HTR-8/SVneo (cell line): ENCODE measurements at regions not wholly inside any gene's neighbourhood (a gene's known extent, or its start where the extent isn't known, plus 50 kb on each side); places are given as distances from the start of the nearest gene placed in this dataset.

Experiments
- DNase-seq: peaks from one replicate; pipeline ENCODE4 v3.0.0; 2011; ENCODE audit warnings: low spot score, mixed read lengths; ENCODE audit not compliant: insufficient read length
- FAIRE-seq: peaks from 2 replicates; lab custom pipeline; 2011; peaks lifted over from hg19 to GRCh38; lab: Jason Lieb, UNC

DNA sequence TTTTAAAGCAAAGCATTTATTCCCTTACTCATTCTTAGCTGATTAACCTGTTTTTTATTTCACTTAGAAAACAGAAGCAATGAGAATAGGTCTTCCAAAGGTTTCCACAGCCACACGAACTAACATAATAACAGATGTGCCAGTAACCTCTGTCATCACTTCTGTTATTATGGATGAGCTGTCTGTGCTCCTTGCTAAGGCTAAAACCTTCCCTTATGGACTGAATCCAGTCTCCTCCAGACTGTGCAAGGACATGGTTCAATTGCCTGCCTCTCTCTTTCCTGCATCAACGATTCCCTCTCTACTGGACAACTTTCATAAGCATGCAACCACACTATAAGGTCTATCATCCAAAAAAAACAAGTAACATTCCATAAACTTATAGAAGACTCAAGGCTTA lies 1446.2 kb downstream of the MAT2B start:
- FAIRE-seq (no peak), DNase-seq (no peak)

DNA sequence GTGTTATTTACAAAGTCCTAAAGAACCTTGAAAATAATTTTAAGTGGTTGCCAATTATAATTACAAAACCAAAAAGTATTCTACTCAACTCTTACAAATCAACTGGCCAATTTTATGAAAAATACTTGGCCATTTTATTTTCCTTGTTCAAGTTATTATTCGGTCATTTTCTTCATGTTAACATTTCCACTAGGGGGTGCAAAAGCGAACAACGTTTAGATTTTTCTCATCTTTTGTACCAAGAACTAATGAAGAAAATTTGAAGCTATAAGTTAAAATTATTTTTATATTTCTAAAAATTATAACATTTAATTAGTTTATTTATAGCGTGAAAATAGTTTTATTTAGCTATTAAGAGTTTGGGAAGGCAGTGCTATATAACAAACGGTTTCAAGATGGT lies 1453.3 kb downstream of the MAT2B start:
- DNase-seq: no peak
- FAIRE-seq: no peak

DNA sequence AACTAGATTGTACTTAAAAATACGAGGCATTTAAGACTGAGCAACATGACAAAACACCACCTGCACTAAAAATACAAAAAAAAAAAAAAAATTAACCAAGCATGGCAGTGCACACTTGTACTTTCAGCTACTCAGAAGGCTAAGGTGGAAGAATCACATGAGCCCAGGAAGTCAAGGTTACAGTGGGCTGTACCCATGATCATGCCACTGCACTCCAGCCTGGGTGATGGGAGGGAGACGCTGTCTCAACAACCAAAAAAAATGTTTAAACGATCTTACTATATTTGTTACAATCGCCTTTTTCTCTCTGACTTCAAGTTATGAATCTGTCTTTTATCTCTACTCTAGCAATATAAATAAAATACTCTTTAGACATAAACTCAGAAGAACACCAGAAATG lies 1454.3 kb downstream of the MAT2B start:
- FAIRE-seq: no peak
- no peak for DNase-seq

- DNase-seq: no peak
- no peak for FAIRE-seq
Observed at GRCh38 chr5:164962329-164962961, 1457.0 kb downstream of the MAT2B start.

DNA sequence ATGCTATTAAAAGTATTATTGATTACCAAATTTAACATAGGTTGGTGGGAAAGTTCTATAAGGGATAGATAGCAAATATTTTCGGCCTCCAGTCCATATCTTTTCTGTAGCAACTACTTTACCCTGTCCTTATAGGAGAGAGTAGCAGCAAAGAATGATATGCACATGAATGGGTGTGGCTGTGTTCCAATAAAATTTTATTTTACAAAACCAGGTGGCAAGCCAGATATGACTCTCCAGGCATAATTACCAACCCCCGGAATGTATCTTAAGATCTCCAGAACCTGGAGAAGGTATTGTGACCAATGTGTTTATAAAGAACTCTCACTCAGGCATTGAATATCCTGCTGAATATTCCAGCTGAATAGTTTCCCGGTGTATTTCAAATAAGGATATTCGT lies 1461.2 kb downstream of the MAT2B start:
- FAIRE-seq (no peak), DNase-seq (no peak)

GRCh38 chr5:164967354-164967753 lies 1461.9 kb downstream of the MAT2B start:
- FAIRE-seq (no peak), DNase-seq (no peak)

- no peak for FAIRE-seq
Observed at GRCh38 chr5:164972973-164973372, 1467.6 kb downstream of the MAT2B start.

GRCh38 chr5:164975986-164976385 lies 1470.6 kb downstream of the MAT2B start:
- FAIRE-seq (no peak), DNase-seq (no peak)

More at GRCh38 chr5:164972973-164973372, 1467.6 kb downstream of the MAT2B start:
- DNase-seq: no peak

- FAIRE-seq: no peak
- DNase-seq: no peak
Observed at GRCh38 chr5:164980480-164980879, 1475.1 kb downstream of the MAT2B start.

DNA sequence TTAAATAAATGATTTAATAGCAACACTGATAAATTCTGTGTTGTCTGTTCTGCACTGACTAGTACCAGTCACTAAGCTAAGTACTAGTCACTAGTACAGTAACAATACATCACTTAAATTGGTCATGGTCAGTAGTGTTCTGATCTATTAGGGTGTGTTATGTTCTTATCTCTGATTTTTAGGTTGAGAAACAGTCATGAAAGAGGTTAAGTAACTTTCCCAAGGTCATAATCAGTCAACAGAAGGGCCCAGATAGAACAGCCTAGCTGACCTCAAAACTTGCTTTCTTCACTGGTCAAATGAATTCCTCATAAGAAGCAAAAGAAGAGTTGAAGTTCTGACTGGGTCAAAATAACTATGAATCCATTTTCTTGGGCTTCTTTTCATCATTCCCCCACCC lies 1492.7 kb downstream of the MAT2B start:
- DNase-seq (no peak), FAIRE-seq (no peak)

DNA sequence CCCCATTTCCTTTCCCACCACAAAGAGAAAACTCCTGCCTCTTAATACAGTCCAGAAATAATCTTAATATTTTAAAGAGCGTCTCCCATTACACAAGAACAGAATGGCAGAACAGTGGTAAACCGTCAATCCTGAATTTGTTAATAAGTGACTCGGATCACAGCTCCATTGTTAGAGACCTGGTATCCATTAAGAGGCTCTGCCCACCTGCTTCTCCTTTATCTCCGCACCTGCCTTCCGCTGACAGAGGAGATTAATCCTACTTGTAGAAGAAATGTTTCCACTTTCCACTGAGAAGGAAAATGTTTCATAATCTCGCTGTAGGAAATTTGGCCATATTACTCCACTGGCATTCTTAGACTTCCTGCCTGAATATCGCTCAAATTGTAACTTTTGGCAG lies 1493.2 kb downstream of the MAT2B start:
- FAIRE-seq: no peak
- DNase-seq: no peak

GRCh38 chr5:165000479-165001190 lies 1495.2 kb downstream of the MAT2B start:
- FAIRE-seq (no peak), DNase-seq (no peak)

- DNase-seq: no peak
- no peak for FAIRE-seq
Observed at GRCh38 chr5:165003283-165003682, 1497.9 kb downstream of the MAT2B start.

- DNase-seq (no peak), FAIRE-seq (no peak)
Observed at GRCh38 chr5:165004175-165004574, 1498.8 kb downstream of the MAT2B start.

GRCh38 chr5:165014439-165014838 lies 1509.0 kb downstream of the MAT2B start:
- FAIRE-seq: no peak

GRCh38 chr5:165015126-165015525 lies 1509.7 kb downstream of the MAT2B start:
- DNase-seq: no peak
- no peak for FAIRE-seq

More at GRCh38 chr5:165014439-165014838, 1509.0 kb downstream of the MAT2B start:
- no peak for DNase-seq

DNA sequence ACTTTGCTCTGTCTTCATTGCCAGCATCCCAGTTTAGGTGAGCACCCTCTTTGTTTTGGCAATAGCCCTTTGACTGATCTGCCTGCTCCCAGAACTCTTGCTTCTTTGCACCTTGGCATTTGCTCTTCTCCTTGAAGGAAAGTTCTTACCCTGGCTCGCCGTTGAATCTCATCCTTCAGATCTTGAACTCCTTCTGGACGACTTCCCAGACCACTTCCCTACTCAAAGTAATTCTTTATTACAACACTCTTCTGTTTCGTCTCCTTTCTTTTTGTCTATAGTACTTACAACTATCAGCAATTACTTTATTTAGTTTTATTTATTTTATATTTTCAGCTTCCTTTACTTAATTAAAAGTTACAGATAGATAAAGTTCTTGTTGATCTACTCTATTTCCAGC lies 1510.1 kb downstream of the MAT2B start:
- DNase-seq (no peak), FAIRE-seq (no peak)

DNA sequence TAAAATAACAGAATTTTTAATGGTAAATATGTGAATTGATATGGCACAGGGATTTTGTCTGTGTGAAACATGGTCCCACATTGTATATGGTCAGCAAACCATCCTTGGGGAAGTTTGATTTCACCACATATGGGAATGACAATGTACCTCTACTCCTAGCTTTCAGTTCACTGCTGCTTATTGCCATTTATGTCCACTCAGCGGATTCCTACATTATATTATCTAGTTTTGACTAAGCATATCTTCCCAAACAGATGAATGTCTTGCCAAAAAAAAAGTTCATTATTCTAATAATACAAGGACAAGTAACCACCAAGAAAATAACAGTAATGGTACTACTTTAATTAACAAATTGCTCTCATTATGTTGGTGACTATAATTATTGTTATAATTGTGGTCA lies 1521.6 kb downstream of the MAT2B start:
- no peak for FAIRE-seq
- DNase-seq: no peak

- FAIRE-seq (no peak), DNase-seq (no peak)
Observed at GRCh38 chr5:165028356-165028755, 1522.9 kb downstream of the MAT2B start.

DNA sequence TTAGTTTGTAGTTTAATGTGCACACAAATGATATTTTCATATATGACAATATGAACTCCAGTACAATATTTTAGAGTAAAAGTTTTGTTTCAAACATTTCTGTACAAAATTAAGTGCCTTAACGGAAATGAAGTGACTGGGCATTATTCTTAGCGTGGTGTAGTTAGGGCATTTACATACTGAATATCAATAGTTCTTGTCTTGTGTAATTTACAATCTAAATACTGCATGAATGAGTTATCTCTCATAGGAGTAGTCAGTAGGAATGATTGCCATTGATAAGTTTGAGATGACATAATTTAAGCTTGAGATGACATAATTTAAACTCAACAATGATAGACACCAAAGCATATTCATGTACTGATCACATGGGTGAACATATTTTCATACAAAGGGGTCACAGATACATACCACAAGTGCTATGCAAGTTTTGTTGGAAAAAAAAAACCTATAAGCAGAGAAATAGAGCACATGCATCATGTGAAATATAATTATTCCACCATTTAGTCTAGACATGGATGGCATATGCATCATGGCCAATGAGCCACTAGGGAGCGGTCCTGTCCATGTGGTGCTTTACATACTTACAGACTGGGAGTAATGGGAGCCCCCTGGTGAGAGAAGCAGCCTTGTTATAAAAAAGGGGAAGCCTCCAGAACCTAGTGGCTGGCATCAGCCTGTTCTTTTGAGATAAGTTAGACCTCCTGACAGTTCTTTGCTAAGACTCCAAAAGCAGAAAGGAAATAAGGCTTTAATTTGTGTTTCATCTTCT lies 1523.9 kb downstream of the MAT2B start:
- peak; percentile 27 for DNase-seq
- FAIRE-seq: no peak

DNA sequence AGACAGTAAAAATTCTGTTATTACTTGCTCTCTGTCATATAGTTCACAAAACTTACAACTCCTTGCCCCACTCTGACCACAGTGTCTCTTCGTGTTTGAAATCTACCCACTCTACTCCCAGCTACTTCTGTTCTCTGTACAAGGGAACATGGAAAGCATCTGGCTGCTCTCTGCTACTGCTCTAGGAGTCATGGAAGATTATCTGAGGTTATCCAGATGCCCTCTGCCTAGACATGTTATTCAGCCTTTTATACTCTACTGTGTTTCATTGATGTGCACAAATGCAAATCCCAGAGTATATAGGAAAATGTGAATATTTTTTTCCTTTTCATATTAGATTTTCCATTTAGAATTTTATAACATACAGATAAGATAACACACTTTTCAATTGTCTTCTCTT lies 1525.6 kb downstream of the MAT2B start:
- DNase-seq: no peak
- FAIRE-seq: no peak
